Spleen (tissue), 11 donors: ENCODE measurements at regions not wholly inside any gene's neighbourhood (a gene's known extent, or its start where the extent isn't known, plus 50 kb on each side); places are given as distances from the start of the nearest gene placed in this dataset.
A peak's percentile ranks its signal among the peaks of the same experiment; 100 is the strongest.

Experiments
- DNase-seq: peaks from one replicate; pipeline ENCODE4 v3.0.0-alpha.2; 2020
- H3K27ac ChIP-seq, 8 donors: fragments of 200-600 bp; sonication (generic) in 7 of 8; 1 replicate in 4 of 8; 2 replicates in 4 of 8; pipeline versions ENCODE4 v1.5.0 to v1.8.0; 2016 to 2021; ENCODE audit warnings: inconsistent platforms in 4 of 8, mild to moderate bottlenecking in 4 of 8, moderate library complexity in 1 of 8
- H3K27me3 ChIP-seq, 7 donors: fragments of 200-600 bp; sonication (generic) in 6 of 7; replicated peaks in 1 of 7; 1 replicate in 4 of 7; 2 replicates in 3 of 7; pipeline versions ENCODE4 v1.5.0 to v1.8.0; 2016 to 2021; ENCODE audit warnings: inconsistent platforms in 3 of 7, mild to moderate bottlenecking in 1 of 7
- H3K36me3 ChIP-seq, 6 donors: fragments of 200-600 bp; sonication (generic) in 5 of 6; 1 replicate in 4 of 6; 2 replicates in 2 of 6; pipeline versions ENCODE4 v1.5.0 to v1.8.0; 2016 to 2021; ENCODE audit warnings: inconsistent platforms in 2 of 6
- H3K4me1 ChIP-seq, 6 donors: fragments of 200-600 bp; sonication (generic) in 5 of 6; 1 replicate in 3 of 6; 2 replicates in 3 of 6; pipeline versions ENCODE4 v1.5.0 to v1.8.0; 2016 to 2021; ENCODE audit warnings: inconsistent platforms in 3 of 6
- H3K4me3 ChIP-seq, 8 donors: fragments of 200-600 bp; sonication (generic) in 7 of 8; 1 replicate in 4 of 8; 2 replicates in 4 of 8; pipeline versions ENCODE4 v1.5.0 to v1.8.0; 2016 to 2021; ENCODE audit warnings: inconsistent platforms in 4 of 8, mild to moderate bottlenecking in 4 of 8, moderate library complexity in 2 of 8
- H3K9me3 ChIP-seq, 8 donors: fragments of 200-600 bp; sonication (generic) in 7 of 8; 1 replicate in 4 of 8; 2 replicates in 4 of 8; pipeline versions ENCODE4 v1.5.0 to v1.8.0; 2016 to 2021; ENCODE audit warnings: inconsistent platforms in 4 of 8
- POLR2A ChIP-seq, 3 donors: fragments of 450-650 bp; IDR thresholded peaks; one replicate each; pipeline ENCODE4 v1.5.1; 2017; ENCODE audit warnings: antibody characterized with exemption in 3 of 3, mild to moderate bottlenecking in 1 of 3
- POLR2AphosphoS5 ChIP-seq, 3 donors: sonication (generic); formaldehyde crosslinking; IDR thresholded peaks; one replicate each; pipeline ENCODE4 v1.5.1; 2017; ENCODE audit warnings: antibody characterized with exemption in 3 of 3
- WGBS, 5 donors: extraction: QIAGEN DNeasy Blood & Tissue Kit in 3 of 5; methylation state at CpG; one replicate each; pipeline versions ENCODE4 v1.1.5 to v1.1.7; 2013 to 2018; 5-methylcytosine and 5-hydroxymethylcytosine counted together
- intact Hi-C: fragments of 100-400 bp; cut with DNase I; formaldehyde crosslinking; loops from one replicate; pipeline ENCODE4 v1.15.0; 2023; ENCODE audit warnings: low total_unique reads
- TF ChIP-seq, protein P1 (sequence below), 11 experiments: fragments of 200-600 bp in 7 of 11; fragments of 450-650 bp in 4 of 11; sonication (generic) in 4 of 11; IDR thresholded peaks in 8 of 11; conservative IDR thresholded peaks in 3 of 11; 1 replicate in 7 of 11; 2 replicates in 4 of 11; pipeline versions ENCODE4 v1.4.0 to v1.8.0; 2016 to 2021; ENCODE audit warnings: antibody characterized with exemption in 11 of 11, inconsistent platforms in 4 of 11, mild to moderate bottlenecking in 1 of 11
- donor health status: healthy with polysubstance abuse.
- donor health status: DM: no; HTN: no; CAD: no; lungs with moderate emphysema.
- donor health status: DM: no; HTN: no; CAD: no.
- donor health status: Bipolar disorder and iron deficiency.
- donor health status: healthy.
- donor health status: DM: no; HTN: no; CAD: no.
- donor health status: DM: yes; HTN: yes; CAD: no.

DNA sequence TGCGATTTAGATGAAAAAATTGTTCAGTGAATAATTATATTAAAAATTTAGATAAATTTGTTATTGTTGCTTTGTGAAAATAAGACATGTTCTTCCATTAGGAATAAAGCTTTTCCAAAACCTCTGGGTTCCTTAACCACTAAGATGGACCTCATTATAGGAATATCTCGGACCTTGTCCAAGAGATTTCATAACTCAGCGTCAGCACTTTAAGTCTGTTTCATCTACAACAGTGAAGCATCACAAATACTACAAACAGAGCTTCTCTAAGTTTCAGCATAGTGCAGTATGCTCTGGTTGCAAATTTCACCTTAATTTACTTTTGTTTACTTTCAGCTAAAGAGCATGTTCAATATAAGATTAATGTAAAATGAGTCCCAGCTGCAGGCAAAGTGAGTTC is 150.3 kb downstream of the UBE2E3 start:
- intact Hi-C loops = no loop called here
- DNase-seq = no peak
- H3K27me3 ChIP-seq = no peaks in the 10 kb centered on the region
- H3K4me3 ChIP-seq = no peak overlapping the region
- peak overlapping the region in 4 of 8 donors; percentile 13 to 63 (median 42) for H3K27ac ChIP-seq
- peaks cover 0 to 26% (median under 1%) of the 10 kb centered on the region in 6 donors for H3K4me1 ChIP-seq
- TF ChIP-seq POLR2AphosphoS5 (IDR thresholded peaks at IDR 0.05) (no peak), POLR2A (IDR thresholded peaks at IDR 0.05) (no peak)
- TF ChIP-seq, protein P1, sequence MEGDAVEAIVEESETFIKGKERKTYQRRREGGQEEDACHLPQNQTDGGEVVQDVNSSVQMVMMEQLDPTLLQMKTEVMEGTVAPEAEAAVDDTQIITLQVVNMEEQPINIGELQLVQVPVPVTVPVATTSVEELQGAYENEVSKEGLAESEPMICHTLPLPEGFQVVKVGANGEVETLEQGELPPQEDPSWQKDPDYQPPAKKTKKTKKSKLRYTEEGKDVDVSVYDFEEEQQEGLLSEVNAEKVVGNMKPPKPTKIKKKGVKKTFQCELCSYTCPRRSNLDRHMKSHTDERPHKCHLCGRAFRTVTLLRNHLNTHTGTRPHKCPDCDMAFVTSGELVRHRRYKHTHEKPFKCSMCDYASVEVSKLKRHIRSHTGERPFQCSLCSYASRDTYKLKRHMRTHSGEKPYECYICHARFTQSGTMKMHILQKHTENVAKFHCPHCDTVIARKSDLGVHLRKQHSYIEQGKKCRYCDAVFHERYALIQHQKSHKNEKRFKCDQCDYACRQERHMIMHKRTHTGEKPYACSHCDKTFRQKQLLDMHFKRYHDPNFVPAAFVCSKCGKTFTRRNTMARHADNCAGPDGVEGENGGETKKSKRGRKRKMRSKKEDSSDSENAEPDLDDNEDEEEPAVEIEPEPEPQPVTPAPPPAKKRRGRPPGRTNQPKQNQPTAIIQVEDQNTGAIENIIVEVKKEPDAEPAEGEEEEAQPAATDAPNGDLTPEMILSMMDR (IDR thresholded peaks at IDR 0.05 in 8 of 11, conservative IDR thresholded peaks at IDR 0.05 in 3 of 11) = no peak
- peaks cover 0 to 10% (median 7%) of the 10 kb centered on the region in 8 donors for H3K9me3 ChIP-seq
- 80 to 92% (median 89%) methylated on average over 3 of the region's 3 CpGs for WGBS, 5 donors
- no peaks in the 10 kb centered on the region for H3K36me3 ChIP-seq

DNA sequence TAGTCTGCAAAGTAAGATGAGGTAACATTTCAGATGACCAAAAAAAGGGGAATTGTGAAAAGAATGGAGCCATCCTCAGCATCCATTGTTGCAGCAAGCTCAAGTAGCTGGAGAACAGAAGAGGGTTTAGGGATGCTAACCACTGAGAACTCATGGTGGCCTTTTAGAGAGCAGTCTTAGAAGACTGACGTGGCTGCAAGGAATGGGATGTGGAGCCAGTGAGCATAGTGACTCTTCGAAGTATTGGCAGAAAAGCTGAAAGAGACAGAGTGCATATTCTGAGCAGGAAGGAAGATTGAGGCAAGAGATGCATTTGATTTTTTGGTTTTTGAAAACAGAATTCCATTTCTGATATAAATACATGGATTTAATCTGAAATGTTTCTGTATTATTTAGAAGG is 151.2 kb downstream of the UBE2E3 start:
- WGBS, 5 donors = 67 to 80% (median 72%) methylated on average over 2 of the region's 2 CpGs

DNA sequence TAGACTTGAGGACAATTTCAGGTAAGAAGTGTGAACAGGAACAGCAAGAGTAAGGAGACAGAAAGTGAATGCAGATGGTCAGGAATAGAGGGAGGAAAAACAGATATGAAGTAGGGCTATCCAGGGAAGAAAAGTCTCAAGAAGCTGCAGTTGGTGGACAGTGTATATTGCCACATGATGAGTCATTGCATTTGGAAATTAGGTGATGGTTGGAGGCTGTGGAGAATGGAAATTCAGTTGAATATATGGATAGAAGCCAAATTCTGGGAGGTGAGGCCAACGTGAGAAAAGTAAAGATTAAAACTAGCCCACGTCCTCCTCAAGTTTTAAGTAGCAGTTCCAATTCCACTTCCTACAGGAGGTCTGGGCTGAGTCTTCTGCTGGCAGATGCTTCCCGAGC is 158.4 kb downstream of the UBE2E3 start:
- 50 to 75% (median 59%) methylated on average over 3 of the region's 3 CpGs for WGBS, 5 donors
- TF ChIP-seq, protein P1 (IDR thresholded peaks at IDR 0.05 in 8 of 11, conservative IDR thresholded peaks at IDR 0.05 in 3 of 11) = no peak
- TF ChIP-seq POLR2AphosphoS5 (IDR thresholded peaks at IDR 0.05) = no peak
- no peak for TF ChIP-seq POLR2A (IDR thresholded peaks at IDR 0.05)
- no peak for DNase-seq
- intact Hi-C loops = no loop called here
- Histone ChIP-seq H3K4me3 (no peak overlapping the region), H3K27ac (peak overlapping the region in 1 of 8 donors; percentile 5), H3K36me3 (no peaks in the 10 kb centered on the region), H3K27me3 (no peaks in the 10 kb centered on the region), H3K4me1 (peaks cover 0 to 33% (median 8%) of the 10 kb centered on the region in 6 donors), H3K9me3 (peaks cover 0 to 12% (median 6%) of the 10 kb centered on the region in 8 donors)

More for the DNA sequence above, 151.2 kb downstream of the UBE2E3 start:
- no peak for DNase-seq
- Histone ChIP-seq H3K27ac (peak overlapping the region in 5 of 8 donors; percentile 13 to 63 (median 38)), H3K27me3 (no peaks in the 10 kb centered on the region), H3K36me3 (no peaks in the 10 kb centered on the region), H3K4me1 (peaks cover 0 to 18% (median 0%) of the 10 kb centered on the region in 6 donors), H3K4me3 (no peak overlapping the region), H3K9me3 (peaks cover 0 to 12% (median 8%) of the 10 kb centered on the region in 8 donors)
- no peak for TF ChIP-seq POLR2AphosphoS5 (IDR thresholded peaks at IDR 0.05)
- TF ChIP-seq, protein P1 (IDR thresholded peaks at IDR 0.05 in 8 of 11, conservative IDR thresholded peaks at IDR 0.05 in 3 of 11) = no peak
- no peak for TF ChIP-seq POLR2A (IDR thresholded peaks at IDR 0.05)
- intact Hi-C loops = no loop called here

DNA sequence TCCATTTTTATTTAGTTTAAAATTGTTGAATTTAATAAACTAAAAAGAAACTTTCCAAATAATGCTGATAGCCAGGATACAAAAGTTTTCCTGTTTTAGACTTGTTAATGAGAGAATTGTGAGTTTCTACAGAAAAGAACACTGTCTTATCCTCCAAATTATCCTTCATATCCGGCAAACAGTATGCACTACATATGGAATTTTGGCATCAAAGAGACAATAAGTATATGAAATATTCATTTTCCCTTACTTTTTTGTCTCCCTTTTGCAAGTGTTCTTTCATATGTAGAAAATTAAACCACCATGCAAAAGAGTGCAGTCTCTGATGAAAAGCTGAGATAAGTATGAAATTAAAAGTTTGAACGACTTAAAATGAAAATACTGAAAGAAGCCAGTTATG is 159.4 kb downstream of the UBE2E3 start:
- WGBS, 5 donors = 68 to 74% (median 71%) methylated on average over 2 of the region's 2 CpGs
- Histone ChIP-seq H3K27me3 (no peaks in the 10 kb centered on the region), H3K4me3 (no peak overlapping the region), H3K9me3 (peaks cover 0 to 11% (median 3%) of the 10 kb centered on the region in 8 donors), H3K36me3 (no peaks in the 10 kb centered on the region), H3K4me1 (peaks cover 0 to 43% (median 8%) of the 10 kb centered on the region in 6 donors), H3K27ac (peak overlapping the region in 5 of 8 donors; percentile 35 to 65 (median 55))
- TF ChIP-seq, protein P1 (IDR thresholded peaks at IDR 0.05 in 8 of 11, conservative IDR thresholded peaks at IDR 0.05 in 3 of 11) = no peak
- TF ChIP-seq POLR2A (IDR thresholded peaks at IDR 0.05) (no peak), POLR2AphosphoS5 (IDR thresholded peaks at IDR 0.05) (no peak)
- intact Hi-C loops = no loop called here
- DNase-seq = no peak
